SHP77 treated with DMSO at 0.1 percent for 48 hours (cell line): ENCODE measurements at regions not wholly inside any gene's neighbourhood (a gene's known extent, or its start where the extent isn't known, plus 50 kb on each side); places are given as distances from the start of the nearest gene placed in this dataset.
"Not testable (repeated sequence)": the region's sequence is repeated elsewhere in the genome, so short reads cannot be mapped to it uniquely, and the experiment has no call there.

Source experiments
- DNase-seq: peaks from one replicate; lab custom pipeline; 2025; lab: John Stamatoyannopoulos, UW

- DNase-seq = not testable (repeated sequence)
These were observed 380.2 kb upstream of the SLC7A11 start for GRCh38 chr4:138622362-138622761.

GRCh38 chr4:138616775-138617174, 374.6 kb upstream of the SLC7A11 start:
- no peak for DNase-seq

GRCh38 chr4:138614398-138615142, 372.4 kb upstream of the SLC7A11 start:
- DNase-seq = no peak

- no peak for DNase-seq
These were observed 370.3 kb upstream of the SLC7A11 start for GRCh38 chr4:138612428-138612827.

- DNase-seq = no peak
These were observed 369.6 kb upstream of the SLC7A11 start for GRCh38 chr4:138611721-138612120.

DNA sequence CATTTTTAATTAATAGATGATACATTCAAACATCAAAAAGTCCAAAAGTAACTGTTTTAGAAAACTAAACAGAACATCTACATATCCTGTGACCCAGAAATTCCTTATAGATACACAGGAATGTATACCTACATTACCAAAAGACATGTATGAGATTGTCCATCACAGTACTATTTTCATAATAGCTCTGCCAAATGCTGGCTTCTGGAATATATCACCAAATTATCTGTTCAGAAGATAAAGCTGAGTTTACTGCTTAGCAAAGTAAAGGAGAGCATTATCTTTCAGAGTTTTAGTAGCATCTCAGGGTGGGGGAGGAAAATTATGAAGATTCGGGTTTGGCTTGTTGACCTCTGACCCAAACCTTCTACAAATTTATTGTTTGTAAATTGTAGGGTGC, 368.9 kb upstream of the SLC7A11 start:
- no peak for DNase-seq

DNA sequence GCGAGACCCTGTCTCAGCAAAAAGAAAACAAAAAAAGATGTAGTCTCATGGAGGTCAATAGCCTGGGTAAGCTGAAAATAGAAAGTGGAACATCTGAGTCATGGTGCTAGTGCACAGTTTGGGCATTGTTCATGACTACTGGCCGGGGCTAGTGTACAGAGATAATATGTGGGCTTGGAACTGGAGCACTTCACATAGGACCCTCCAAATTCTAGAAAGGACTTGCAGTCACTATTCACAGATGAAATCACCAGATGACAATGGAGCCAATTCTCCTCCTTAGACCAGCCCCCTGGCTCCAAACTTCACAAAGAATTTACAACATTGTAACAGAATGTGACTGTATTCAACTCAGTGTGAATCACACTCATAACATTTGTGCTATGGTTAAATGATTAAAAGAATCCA, 367.8 kb upstream of the SLC7A11 start:
- no peak for DNase-seq

DNA sequence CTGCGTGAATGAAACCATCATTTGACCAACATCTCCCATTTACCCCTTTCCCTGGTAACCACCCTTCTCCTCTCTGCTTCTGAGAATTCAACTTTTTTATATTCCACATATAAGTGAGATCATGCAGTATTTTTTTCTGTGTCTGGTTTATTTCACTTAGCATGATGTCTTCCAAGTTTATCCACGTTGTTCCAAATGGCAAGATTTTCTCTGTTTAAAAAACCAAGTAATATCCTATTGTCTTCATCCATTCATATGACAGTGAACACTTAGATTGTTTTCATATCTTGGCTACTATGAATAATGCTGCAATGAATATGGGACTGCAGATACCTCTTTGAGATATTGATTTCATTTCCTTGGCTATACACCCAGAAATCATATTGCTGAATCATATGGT, 362.4 kb upstream of the SLC7A11 start:
- DNase-seq = no peak

DNA sequence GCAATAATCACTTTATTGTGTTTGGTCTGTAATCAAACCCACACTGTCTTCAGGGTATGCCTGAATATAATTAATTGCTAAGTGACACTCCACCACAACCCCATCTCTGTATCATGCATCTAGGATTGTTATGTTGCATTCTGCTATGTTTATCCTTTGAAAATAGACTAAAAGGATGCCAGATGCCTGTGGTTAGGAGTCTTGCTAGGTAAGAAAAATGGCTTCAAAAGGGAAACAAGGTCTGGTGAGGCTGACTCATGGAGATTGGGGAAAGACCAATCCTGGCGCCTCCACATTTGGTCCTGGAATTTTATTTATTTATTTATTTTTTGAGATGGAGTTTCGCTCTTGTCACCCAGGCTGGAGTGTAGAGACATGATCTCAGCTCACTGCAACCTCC, 360.5 kb upstream of the SLC7A11 start:
- no peak for DNase-seq

- no peak for DNase-seq
These were observed 357.8 kb upstream of the SLC7A11 start for GRCh38 chr4:138599965-138600364.

- DNase-seq = no peak
These were observed 356.1 kb upstream of the SLC7A11 start for GRCh38 chr4:138598226-138598625.

- DNase-seq = no peak
These were observed 354.7 kb upstream of the SLC7A11 start for GRCh38 chr4:138596896-138597295.

DNA sequence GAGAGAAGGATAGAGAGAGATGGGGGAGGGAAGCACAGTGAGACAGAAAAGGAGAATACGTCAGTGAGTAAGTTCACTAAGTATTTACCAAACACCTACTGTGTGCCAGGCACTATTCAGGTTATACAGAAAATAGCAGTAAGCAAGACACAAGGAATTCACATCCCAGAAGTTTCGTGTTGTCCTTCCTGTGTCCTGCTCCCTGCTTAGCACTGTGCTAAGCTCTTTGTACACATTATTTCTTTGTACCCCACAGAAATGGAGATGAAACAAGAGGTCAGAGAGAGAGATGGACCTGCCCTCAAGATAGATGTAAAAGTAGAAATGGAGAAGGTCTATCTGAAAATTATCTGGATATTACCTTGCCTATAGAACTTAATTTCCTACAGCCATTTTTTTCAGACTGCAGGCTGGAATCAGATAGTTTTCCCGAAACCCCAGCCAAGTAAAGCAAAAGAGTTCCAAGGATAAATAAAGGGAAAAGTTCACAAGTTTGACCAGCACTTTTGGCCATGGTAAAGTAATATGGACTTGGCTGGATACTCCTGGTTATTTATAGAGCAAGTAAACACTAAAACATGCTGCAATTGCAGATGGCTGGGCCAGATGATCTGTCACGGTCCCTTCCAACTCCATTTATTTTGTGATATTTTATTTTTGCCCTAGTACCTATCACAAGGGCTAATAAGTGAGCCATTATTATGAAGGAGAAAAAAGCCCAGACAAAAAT, 353.7 kb upstream of the SLC7A11 start:
- no peak for DNase-seq

- no peak for DNase-seq
These were observed 353.0 kb upstream of the SLC7A11 start for GRCh38 chr4:138595171-138595570.

GRCh38 chr4:138592796-138593195, 350.6 kb upstream of the SLC7A11 start:
- no peak for DNase-seq

GRCh38 chr4:138591808-138592207, 349.7 kb upstream of the SLC7A11 start:
- no peak for DNase-seq

- no peak for DNase-seq
These were observed 346.4 kb upstream of the SLC7A11 start for GRCh38 chr4:138588501-138588900.

DNA sequence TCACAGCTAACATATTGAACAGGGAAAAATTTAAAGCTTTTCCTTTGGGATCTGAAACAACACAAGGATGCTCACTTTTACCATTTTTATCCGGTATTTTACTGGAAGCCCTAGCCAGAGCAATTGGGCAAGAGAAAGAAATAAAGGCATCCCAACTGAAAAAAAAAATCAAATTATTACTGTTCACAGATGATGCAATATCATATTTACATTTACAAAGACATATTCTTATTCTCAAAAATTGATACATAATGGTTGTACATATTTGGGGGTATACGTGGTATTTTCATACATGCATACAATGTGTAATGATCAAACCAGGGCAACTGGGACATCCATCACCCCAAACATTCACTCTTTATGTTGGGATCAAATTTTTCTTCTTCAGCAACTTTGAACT, 337.0 kb upstream of the SLC7A11 start:
- no peak for DNase-seq

DNA sequence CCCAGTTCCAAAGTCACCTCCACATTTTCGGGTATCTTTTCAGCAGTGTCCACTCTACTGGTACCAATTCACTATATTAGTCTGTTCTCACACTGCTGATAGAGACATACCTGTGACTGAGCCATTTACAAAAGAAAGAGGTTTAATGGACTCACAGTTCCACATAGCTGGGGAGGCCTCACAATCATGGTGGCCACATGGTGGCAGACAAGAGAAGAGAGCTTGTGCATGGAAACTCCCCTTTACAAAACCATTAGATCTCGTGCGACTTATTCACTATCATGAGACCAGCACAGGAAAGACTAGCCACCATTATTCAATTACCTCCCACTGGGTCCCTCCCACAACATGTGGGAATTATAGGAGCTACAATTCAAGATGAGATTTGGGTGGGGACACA, 335.7 kb upstream of the SLC7A11 start:
- DNase-seq = not testable (repeated sequence)

GRCh38 chr4:138577145-138577544, 335.0 kb upstream of the SLC7A11 start:
- DNase-seq = no peak

DNA sequence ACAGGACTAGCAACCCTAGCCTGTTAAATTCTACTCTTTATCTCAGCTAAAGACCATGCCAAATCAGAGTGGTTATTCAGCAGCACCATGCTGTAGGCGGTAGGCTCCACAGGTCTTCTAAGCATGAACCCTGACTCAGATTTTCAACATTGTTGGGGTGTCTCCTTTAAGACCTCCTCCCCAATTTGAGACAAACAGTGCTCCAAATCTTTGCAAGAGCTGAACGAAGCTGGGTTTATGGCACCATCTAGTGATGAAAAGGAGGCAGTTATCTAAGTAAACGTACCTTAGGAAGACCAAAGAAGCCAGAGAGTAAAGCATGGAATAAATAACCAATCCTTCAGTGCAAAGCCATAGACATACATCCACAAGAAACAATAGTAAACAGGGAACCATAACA, 334.5 kb upstream of the SLC7A11 start:
- no peak for DNase-seq

GRCh38 chr4:138573246-138573645, 331.1 kb upstream of the SLC7A11 start:
- DNase-seq = no peak

DNA sequence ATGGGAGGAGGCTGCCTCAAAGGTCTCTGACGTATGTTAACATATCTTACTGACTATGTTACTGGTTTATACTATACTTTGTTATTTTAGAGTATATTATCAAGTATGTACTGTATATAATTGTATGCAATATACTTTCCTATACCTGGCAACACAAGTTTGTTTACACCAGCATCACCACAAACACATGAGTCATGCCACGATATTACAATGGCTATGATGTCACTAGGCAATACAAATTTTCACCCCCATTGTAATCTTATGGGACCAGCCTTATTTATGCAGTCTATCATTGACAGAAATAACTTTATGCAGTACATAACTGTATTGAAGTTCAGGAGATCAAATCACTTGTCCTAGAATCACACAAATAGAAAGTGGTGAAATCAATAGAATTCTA, 329.9 kb upstream of the SLC7A11 start:
- DNase-seq = no peak

- no peak for DNase-seq
These were observed 325.5 kb upstream of the SLC7A11 start for GRCh38 chr4:138567696-138568095.
